ENCODE measurements at regions not wholly inside any gene's neighbourhood (a gene's known extent, or its start where the extent isn't known, plus 50 kb on each side); places are given as distances from the start of the nearest gene placed in this dataset.

- TF ChIP-seq CTCF (IDR thresholded peaks at IDR 0.05), result no peak
Measured at GRCh38 chrX:138411048-138411447, 300.5 kb downstream of the FGF13 start.
